GM23248 (cell line): ENCODE measurements at regions not wholly inside any gene's neighbourhood (a gene's known extent, or its start where the extent isn't known, plus 50 kb on each side); places are given as distances from the start of the nearest gene placed in this dataset.

Experiments
- EZH2 ChIP-seq: fragments of 200-600 bp; sonication (generic); IDR thresholded peaks from 2 replicates; pipeline ENCODE4 v1.6.1; 2018; ENCODE audit warnings: antibody characterized with exemption, mild to moderate bottlenecking; ENCODE audit not compliant: insufficient read depth, poor library complexity, severe bottlenecking
- EZH2phosphoT487 ChIP-seq: fragments of 200-600 bp; sonication (generic); IDR thresholded peaks from 2 replicates; pipeline ENCODE4 v1.6.1; 2018; ENCODE audit warnings: antibody characterized with exemption, moderate library complexity, mild to moderate bottlenecking, low read depth; ENCODE audit not compliant: insufficient read depth

DNA sequence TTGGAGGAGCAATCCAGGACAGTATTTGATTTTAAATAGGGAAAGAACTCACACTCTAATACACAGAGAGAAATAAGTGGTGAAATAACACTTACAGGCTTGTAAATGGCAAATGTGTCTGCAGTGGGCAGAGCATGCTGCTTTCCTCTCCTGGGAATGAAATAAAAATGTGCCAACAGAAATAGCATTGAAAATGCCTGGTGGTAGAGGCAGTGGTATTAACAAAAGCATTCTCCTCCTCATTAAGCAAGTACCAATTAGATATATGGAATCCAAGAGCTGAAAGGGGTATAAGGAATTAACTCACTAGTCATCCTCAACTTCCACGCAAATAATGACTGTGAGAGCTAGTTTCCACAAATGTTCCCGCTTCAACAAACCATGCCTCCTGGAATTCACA lies 364.1 kb upstream of the KCNMB2 start:
- TF ChIP-seq EZH2, result no peak
- TF ChIP-seq EZH2phosphoT487, result no peak
